ENCODE measurements at regions not wholly inside any gene's neighbourhood (a gene's known extent, or its start where the extent isn't known, plus 50 kb on each side); places are given as distances from the start of the nearest gene placed in this dataset.

DNA sequence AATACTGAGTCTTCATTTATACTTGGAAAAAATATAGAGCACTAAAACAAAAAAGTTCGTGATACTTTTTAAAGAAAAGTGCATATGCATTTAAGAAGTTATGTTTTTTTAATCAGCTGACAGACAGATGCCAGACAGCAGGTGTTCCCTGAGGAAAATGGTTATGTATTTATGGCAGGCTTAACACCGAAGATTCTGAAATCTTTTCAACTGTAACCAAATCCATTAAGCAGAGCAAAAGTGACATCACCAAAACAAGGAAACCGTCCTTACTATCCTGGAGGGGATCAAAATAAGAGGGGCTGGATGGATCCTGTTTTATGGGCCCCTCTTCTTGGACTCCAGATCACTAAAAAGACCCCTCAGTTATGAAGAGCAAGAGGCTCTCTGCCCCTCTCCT, 404.9 kb upstream of the ADAMTS16 start:
- TF ChIP-seq, protein P1, sequence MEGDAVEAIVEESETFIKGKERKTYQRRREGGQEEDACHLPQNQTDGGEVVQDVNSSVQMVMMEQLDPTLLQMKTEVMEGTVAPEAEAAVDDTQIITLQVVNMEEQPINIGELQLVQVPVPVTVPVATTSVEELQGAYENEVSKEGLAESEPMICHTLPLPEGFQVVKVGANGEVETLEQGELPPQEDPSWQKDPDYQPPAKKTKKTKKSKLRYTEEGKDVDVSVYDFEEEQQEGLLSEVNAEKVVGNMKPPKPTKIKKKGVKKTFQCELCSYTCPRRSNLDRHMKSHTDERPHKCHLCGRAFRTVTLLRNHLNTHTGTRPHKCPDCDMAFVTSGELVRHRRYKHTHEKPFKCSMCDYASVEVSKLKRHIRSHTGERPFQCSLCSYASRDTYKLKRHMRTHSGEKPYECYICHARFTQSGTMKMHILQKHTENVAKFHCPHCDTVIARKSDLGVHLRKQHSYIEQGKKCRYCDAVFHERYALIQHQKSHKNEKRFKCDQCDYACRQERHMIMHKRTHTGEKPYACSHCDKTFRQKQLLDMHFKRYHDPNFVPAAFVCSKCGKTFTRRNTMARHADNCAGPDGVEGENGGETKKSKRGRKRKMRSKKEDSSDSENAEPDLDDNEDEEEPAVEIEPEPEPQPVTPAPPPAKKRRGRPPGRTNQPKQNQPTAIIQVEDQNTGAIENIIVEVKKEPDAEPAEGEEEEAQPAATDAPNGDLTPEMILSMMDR (conservative IDR thresholded peaks at IDR 0.05; ENCODE audit: low read depth in 2 of 2), result no peak
- TF ChIP-seq, protein P2, sequence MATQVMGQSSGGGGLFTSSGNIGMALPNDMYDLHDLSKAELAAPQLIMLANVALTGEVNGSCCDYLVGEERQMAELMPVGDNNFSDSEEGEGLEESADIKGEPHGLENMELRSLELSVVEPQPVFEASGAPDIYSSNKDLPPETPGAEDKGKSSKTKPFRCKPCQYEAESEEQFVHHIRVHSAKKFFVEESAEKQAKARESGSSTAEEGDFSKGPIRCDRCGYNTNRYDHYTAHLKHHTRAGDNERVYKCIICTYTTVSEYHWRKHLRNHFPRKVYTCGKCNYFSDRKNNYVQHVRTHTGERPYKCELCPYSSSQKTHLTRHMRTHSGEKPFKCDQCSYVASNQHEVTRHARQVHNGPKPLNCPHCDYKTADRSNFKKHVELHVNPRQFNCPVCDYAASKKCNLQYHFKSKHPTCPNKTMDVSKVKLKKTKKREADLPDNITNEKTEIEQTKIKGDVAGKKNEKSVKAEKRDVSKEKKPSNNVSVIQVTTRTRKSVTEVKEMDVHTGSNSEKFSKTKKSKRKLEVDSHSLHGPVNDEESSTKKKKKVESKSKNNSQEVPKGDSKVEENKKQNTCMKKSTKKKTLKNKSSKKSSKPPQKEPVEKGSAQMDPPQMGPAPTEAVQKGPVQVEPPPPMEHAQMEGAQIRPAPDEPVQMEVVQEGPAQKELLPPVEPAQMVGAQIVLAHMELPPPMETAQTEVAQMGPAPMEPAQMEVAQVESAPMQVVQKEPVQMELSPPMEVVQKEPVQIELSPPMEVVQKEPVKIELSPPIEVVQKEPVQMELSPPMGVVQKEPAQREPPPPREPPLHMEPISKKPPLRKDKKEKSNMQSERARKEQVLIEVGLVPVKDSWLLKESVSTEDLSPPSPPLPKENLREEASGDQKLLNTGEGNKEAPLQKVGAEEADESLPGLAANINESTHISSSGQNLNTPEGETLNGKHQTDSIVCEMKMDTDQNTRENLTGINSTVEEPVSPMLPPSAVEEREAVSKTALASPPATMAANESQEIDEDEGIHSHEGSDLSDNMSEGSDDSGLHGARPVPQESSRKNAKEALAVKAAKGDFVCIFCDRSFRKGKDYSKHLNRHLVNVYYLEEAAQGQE (IDR thresholded peaks at IDR 0.05; ENCODE audit: unreplicated experiment), result no peak
- TF ChIP-seq ZNF331 (CRISPR knock-in tag; IDR thresholded peaks at IDR 0.05; ENCODE audit: low read depth) (no peak), EZH2phosphoT487 (IDR thresholded peaks at IDR 0.05; ENCODE audit: unreplicated experiment) (no peak), STAT1 (IDR thresholded peaks at IDR 0.05; ENCODE audit: unreplicated experiment) (no peak), POLR2AphosphoS5 (IDR thresholded peaks at IDR 0.05; ENCODE audit: low read depth) (no peak), JUNB (IDR thresholded peaks at IDR 0.05; ENCODE audit: unreplicated experiment) (no peak), EZH2 (IDR thresholded peaks at IDR 0.05; ENCODE audit: low read depth, unreplicated experiment) (no peak), CREB1 (CRISPR knock-in tag; IDR thresholded peaks at IDR 0.05; ENCODE audit: low read depth) (no peak)
- TF ChIP-seq, protein P3, sequence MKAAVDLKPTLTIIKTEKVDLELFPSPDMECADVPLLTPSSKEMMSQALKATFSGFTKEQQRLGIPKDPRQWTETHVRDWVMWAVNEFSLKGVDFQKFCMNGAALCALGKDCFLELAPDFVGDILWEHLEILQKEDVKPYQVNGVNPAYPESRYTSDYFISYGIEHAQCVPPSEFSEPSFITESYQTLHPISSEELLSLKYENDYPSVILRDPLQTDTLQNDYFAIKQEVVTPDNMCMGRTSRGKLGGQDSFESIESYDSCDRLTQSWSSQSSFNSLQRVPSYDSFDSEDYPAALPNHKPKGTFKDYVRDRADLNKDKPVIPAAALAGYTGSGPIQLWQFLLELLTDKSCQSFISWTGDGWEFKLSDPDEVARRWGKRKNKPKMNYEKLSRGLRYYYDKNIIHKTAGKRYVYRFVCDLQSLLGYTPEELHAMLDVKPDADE (IDR thresholded peaks at IDR 0.05), result no peak

Data from GM23338 (cell line).